ENCODE measurements at regions not wholly inside any gene's neighbourhood (a gene's known extent, or its start where the extent isn't known, plus 50 kb on each side); places are given as distances from the start of the nearest gene placed in this dataset.

DNA sequence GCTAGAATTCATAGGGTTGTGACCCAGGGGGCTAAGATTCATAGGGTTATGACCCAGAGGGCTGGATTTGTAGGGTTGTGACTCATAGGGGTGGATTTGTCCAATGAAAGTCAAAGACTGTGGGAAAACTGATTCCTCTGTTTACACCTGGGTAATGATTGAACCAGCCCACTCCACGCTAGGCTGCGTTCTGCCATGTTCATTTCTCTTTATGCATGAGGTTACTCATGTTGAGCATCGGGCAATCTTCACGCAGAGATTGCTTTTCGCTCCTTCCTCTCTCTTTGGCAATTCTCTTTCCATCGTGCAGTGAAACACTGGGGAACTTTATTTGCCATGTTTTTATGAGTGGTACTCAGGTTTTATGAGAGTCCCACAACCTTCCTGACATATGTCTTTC lies 127.8 kb downstream of the CRLF2 start:
- peaks cover 21% of the 10 kb centered on the region for H3K9me3 Mint-ChIP-seq
- H3K4me1 Mint-ChIP-seq (ENCODE audit: low read depth): no peaks in the 10 kb centered on the region
- no peak overlapping the region for H3K4me3 Mint-ChIP-seq
- ATAC-seq (ENCODE audit: poor library complexity) (no peak), DNase-seq (no peak)
- H3K27ac Mint-ChIP-seq: no peak overlapping the region
- no peaks in the 10 kb centered on the region for H3K27me3 ChIP-seq (ENCODE audit: control insufficient read depth in 1 of 2, insufficient read depth in 2 of 2, low read length in 2 of 2)
- no peaks in the 10 kb centered on the region for H3K36me3 Mint-ChIP-seq (ENCODE audit: low read depth)
- CTCF ChIA-PET: no interaction called here
- H3K9me3 ChIP-seq (ENCODE audit: control insufficient read depth in 1 of 2, insufficient read depth in 1 of 2, low read length in 2 of 2): peaks cover 0 to 16% of the 10 kb centered on the region in 2 experiments
- H3K4me1 ChIP-seq (ENCODE audit: insufficient read depth, low read length): no peaks in the 10 kb centered on the region
- TF ChIP-seq, protein P1, sequence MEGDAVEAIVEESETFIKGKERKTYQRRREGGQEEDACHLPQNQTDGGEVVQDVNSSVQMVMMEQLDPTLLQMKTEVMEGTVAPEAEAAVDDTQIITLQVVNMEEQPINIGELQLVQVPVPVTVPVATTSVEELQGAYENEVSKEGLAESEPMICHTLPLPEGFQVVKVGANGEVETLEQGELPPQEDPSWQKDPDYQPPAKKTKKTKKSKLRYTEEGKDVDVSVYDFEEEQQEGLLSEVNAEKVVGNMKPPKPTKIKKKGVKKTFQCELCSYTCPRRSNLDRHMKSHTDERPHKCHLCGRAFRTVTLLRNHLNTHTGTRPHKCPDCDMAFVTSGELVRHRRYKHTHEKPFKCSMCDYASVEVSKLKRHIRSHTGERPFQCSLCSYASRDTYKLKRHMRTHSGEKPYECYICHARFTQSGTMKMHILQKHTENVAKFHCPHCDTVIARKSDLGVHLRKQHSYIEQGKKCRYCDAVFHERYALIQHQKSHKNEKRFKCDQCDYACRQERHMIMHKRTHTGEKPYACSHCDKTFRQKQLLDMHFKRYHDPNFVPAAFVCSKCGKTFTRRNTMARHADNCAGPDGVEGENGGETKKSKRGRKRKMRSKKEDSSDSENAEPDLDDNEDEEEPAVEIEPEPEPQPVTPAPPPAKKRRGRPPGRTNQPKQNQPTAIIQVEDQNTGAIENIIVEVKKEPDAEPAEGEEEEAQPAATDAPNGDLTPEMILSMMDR (IDR thresholded peaks at IDR 0.05): no peak
- no peak overlapping the region for H3K27ac ChIP-seq (ENCODE audit: low read depth in 1 of 2, low read length in 2 of 2)
- peaks cover 26% of the 10 kb centered on the region for H3K27me3 Mint-ChIP-seq
- intact Hi-C loops (cut with DNase I, micrococcal nuclease): no loop called here
- POLR2A ChIA-PET: no interaction called here
- H3K4me3 ChIP-seq (ENCODE audit: low read length): no peak overlapping the region
- no peaks in the 10 kb centered on the region for H3K36me3 ChIP-seq (ENCODE audit: insufficient read depth, low read length)

DNA sequence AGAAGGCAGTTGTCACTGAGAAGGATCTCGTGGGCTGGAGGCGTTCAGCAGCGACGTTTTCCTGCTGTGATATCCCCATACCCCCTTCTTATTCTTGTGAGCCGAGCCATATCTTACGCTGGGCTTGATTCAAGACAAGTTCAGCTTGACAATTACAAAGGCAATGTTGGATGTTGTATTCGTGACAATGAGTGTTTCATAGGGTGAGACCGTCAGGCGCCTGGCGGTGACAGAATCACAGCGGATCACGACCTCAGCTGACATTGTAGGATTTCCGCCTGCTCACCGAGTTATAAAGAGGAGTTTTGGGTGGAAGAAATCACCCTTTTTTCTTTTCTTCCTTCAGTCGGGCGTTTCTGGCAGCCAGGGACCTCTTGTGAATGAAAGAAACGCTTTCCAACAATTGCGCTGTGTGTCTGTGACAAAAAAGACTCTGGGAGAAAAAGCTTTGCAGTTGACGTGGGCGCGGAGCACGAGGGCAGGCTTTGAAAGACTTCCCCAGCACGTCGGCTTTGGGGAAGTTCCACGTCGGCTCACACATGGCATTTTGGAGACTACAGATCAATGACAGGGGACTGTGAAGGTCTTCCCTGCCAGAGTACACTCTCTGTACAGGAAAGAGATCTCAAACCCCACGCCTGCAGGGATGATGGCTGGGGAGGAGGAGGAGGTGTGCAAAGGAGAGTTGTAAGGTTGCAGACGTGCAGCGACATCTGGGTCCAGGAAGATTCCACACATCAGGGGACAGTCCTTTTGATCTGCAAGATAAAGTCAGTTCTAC lies 135.4 kb downstream of the CRLF2 start:
- Mint-ChIP-seq H3K27ac (peak overlapping the region; percentile 59), H3K27me3 (peaks cover 16% of the 10 kb centered on the region), H3K4me3 (peak overlapping the region; percentile 65), H3K36me3 (ENCODE audit: low read depth) (no peaks in the 10 kb centered on the region), H3K9me3 (no peaks in the 10 kb centered on the region), H3K4me1 (ENCODE audit: low read depth) (peaks cover 8% of the 10 kb centered on the region)
- Histone ChIP-seq H3K36me3 (ENCODE audit: insufficient read depth, low read length) (no peaks in the 10 kb centered on the region), H3K4me3 (ENCODE audit: low read length) (peak overlapping the region; percentile 16), H3K4me1 (ENCODE audit: insufficient read depth, low read length) (no peaks in the 10 kb centered on the region), H3K27ac (ENCODE audit: low read depth in 1 of 2, low read length in 2 of 2) (no peak overlapping the region), H3K9me3 (ENCODE audit: control insufficient read depth in 1 of 2, insufficient read depth in 1 of 2, low read length in 2 of 2) (peaks cover 0 to 35% of the 10 kb centered on the region in 2 experiments), H3K27me3 (ENCODE audit: control insufficient read depth in 1 of 2, insufficient read depth in 2 of 2, low read length in 2 of 2) (no peaks in the 10 kb centered on the region)
- ChIA-PET CTCF (no interaction called here), POLR2A (no interaction called here)
- intact Hi-C loops (cut with DNase I, micrococcal nuclease): no loop called here
- ATAC-seq (ENCODE audit: poor library complexity) (no peak), DNase-seq (peak in 1 of 14 experiments; percentile 17)
- TF ChIP-seq, protein P1 (IDR thresholded peaks at IDR 0.05): no peak

DNA sequence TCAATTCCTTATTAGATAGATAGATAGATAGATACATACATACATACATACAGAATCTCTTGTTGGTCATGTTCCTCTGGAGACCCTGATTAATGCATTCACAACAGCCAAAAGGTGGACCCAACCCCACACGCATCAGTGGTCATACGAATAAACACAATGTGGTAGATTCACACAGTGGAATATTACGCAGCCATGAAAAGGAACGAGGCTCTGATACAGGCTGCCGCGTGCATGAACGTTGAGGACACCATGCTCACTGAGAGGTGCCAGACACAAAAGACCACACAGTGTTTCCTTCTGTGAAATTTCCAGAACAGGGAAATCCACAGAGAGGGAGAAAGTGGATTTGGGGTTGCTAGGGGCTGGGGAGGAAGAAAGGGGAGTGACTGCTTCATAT lies 136.7 kb downstream of the CRLF2 start:
- no peak for ATAC-seq (ENCODE audit: poor library complexity)
- Histone ChIP-seq H3K9me3 (ENCODE audit: control insufficient read depth in 1 of 2, insufficient read depth in 1 of 2, low read length in 2 of 2) (peaks cover 0 to 35% of the 10 kb centered on the region in 2 experiments), H3K4me3 (ENCODE audit: low read length) (no peak overlapping the region), H3K36me3 (ENCODE audit: insufficient read depth, low read length) (no peaks in the 10 kb centered on the region), H3K27ac (ENCODE audit: low read depth in 1 of 2, low read length in 2 of 2) (no peak overlapping the region), H3K4me1 (ENCODE audit: insufficient read depth, low read length) (no peaks in the 10 kb centered on the region), H3K27me3 (ENCODE audit: control insufficient read depth in 1 of 2, insufficient read depth in 2 of 2, low read length in 2 of 2) (no peaks in the 10 kb centered on the region)
- H3K9me3 Mint-ChIP-seq: no peaks in the 10 kb centered on the region
- intact Hi-C loops (cut with DNase I, micrococcal nuclease): no loop called here
- peaks cover 8% of the 10 kb centered on the region for H3K4me1 Mint-ChIP-seq (ENCODE audit: low read depth)
- no peaks in the 10 kb centered on the region for H3K36me3 Mint-ChIP-seq (ENCODE audit: low read depth)
- TF ChIP-seq, protein P1 (IDR thresholded peaks at IDR 0.05): no peak
- DNase-seq: no peak
- H3K27ac Mint-ChIP-seq: no peak overlapping the region
- peaks cover 10% of the 10 kb centered on the region for H3K27me3 Mint-ChIP-seq
- POLR2A ChIA-PET: no interaction called here
- no peak overlapping the region for H3K4me3 Mint-ChIP-seq
- CTCF ChIA-PET: no interaction called here

Data from CD4-positive, alpha-beta T cell (primary cell).